Trophoblast cell (in vitro differentiated cells and primary cell): ENCODE measurements at regions not wholly inside any gene's neighbourhood (a gene's known extent, or its start where the extent isn't known, plus 50 kb on each side); places are given as distances from the start of the nearest gene placed in this dataset.

ENCODE experiments used
- DNase-seq, 2 donors: peaks; one replicate each; pipeline ENCODE4 v3.0.0-alpha.2; 2016
- H2AFZ ChIP-seq: 2 replicates; pipeline ENCODE4 v1.6.1; 2013; ENCODE audit warnings: low read length, moderate library complexity, mild to moderate bottlenecking; ENCODE audit not compliant: insufficient read depth, poor library complexity
- H2AK5ac ChIP-seq: 2 replicates; pipeline ENCODE4 v1.6.1; 2013; ENCODE audit warnings: mild to moderate bottlenecking, low read length
- H2BK120ac ChIP-seq: 2 replicates; pipeline ENCODE4 v1.6.1; 2013; ENCODE audit warnings: low read length, mild to moderate bottlenecking, moderate library complexity; ENCODE audit not compliant: insufficient read depth, poor library complexity
- H2BK12ac ChIP-seq: 2 replicates; pipeline ENCODE4 v1.6.1; 2013; ENCODE audit warnings: mild to moderate bottlenecking, low read length, moderate library complexity
- H2BK5ac ChIP-seq: 2 replicates; pipeline ENCODE4 v1.6.1; 2013; ENCODE audit warnings: low read length, low read depth, moderate library complexity, mild to moderate bottlenecking; ENCODE audit not compliant: poor library complexity
- H3K14ac ChIP-seq: 2 replicates; pipeline ENCODE4 v1.6.1; 2013; ENCODE audit warnings: mild to moderate bottlenecking, low read length
- H3K18ac ChIP-seq: 2 replicates; pipeline ENCODE4 v1.6.1; 2013; ENCODE audit warnings: mild to moderate bottlenecking, low read length
- H3K23ac ChIP-seq: 2 replicates; pipeline ENCODE4 v1.6.1; 2013; ENCODE audit warnings: low read length
- H3K27ac ChIP-seq: 2 replicates; pipeline ENCODE4 v1.5.1; 2013; ENCODE audit warnings: low read depth, mild to moderate bottlenecking, inconsistent platforms, low read length, moderate library complexity
- H3K27me3 ChIP-seq: 2 replicates; pipeline ENCODE4 v1.6.1; 2013; ENCODE audit warnings: inconsistent platforms, mild to moderate bottlenecking, low read length, moderate library complexity; ENCODE audit not compliant: insufficient read depth
- H3K36me3 ChIP-seq, 2 experiments: 1 replicate in 1 of 2; 2 replicates in 1 of 2; pipeline ENCODE4 v1.6.1; 2013; ENCODE audit warnings: low read length in 2 of 2, mild to moderate bottlenecking in 2 of 2, moderate library complexity in 1 of 2; ENCODE audit not compliant: insufficient read depth in 2 of 2, control insufficient read depth in 1 of 2
- H3K4ac ChIP-seq: 2 replicates; pipeline ENCODE4 v1.6.1; 2013; ENCODE audit warnings: low read depth, mild to moderate bottlenecking, low read length, moderate library complexity
- H3K4me1 ChIP-seq, 2 experiments: 1 replicate in 1 of 2; 2 replicates in 1 of 2; pipeline ENCODE4 v1.6.1; 2013; ENCODE audit warnings: low read length in 2 of 2, mild to moderate bottlenecking in 2 of 2, moderate library complexity in 1 of 2; ENCODE audit not compliant: insufficient read depth in 2 of 2, control insufficient read depth in 1 of 2
- H3K4me2 ChIP-seq: 2 replicates; pipeline ENCODE4 v1.6.1; 2013; ENCODE audit warnings: inconsistent platforms, mild to moderate bottlenecking, low read length, moderate library complexity
- H3K4me3 ChIP-seq: 2 replicates; pipeline ENCODE4 v1.5.1; 2013; ENCODE audit warnings: mild to moderate bottlenecking, low read depth, low read length, inconsistent platforms
- H3K79me1 ChIP-seq: one replicate; pipeline ENCODE4 v1.6.1; 2013; ENCODE audit warnings: low read length
- H3K79me2 ChIP-seq: 2 replicates; pipeline ENCODE4 v1.6.1; 2013; ENCODE audit warnings: low read length, mild to moderate bottlenecking; ENCODE audit not compliant: control insufficient read depth, insufficient read depth, poor library complexity
- H3K9ac ChIP-seq: 2 replicates; pipeline ENCODE4 v1.6.1; 2013; ENCODE audit warnings: mild to moderate bottlenecking, low read length
- H3K9me3 ChIP-seq: 2 replicates; pipeline ENCODE4 v1.6.1; 2013; ENCODE audit warnings: low read depth, mild to moderate bottlenecking, control low read depth, inconsistent platforms, low read length; ENCODE audit not compliant: insufficient read depth
- H4K12ac ChIP-seq: 2 replicates; pipeline ENCODE4 v1.6.1; 2013; ENCODE audit warnings: low read depth, mild to moderate bottlenecking, low read length, moderate library complexity
- H4K8ac ChIP-seq: 2 replicates; pipeline ENCODE4 v1.6.1; 2013; ENCODE audit warnings: low read depth, mild to moderate bottlenecking, low read length, moderate library complexity
- H4K91ac ChIP-seq: one replicate; pipeline ENCODE4 v1.6.1; 2013; ENCODE audit warnings: low read depth, mild to moderate bottlenecking, low read length, moderate library complexity
- WGBS: extraction: QIAGEN DNeasy Blood & Tissue Kit; methylation state at CpG from one replicate; pipeline ENCODE4 v1.1.7; 2013; ENCODE audit warnings: missing lambda C conversion rate; ENCODE audit not compliant: insufficient read length, insufficient coverage; ENCODE audit errors: extremely low coverage; 5-methylcytosine and 5-hydroxymethylcytosine counted together

GRCh38 chr10:128420623-128421022 is 294.4 kb upstream of the MKI67 start:
- no CpG with 5 or more reads among the region's 3 CpGs for WGBS
- Histone ChIP-seq H4K91ac (no peak overlapping the region), H3K23ac (no peak overlapping the region), H3K4ac (no peak overlapping the region), H2BK12ac (no peak overlapping the region), H3K27ac (no peak overlapping the region), H3K4me2 (no peak overlapping the region), H2BK120ac (no peak overlapping the region), H4K8ac (no peak overlapping the region), H3K36me3 (no peaks in the 10 kb centered on the region), H3K18ac (no peak overlapping the region), H3K79me2 (no peaks in the 10 kb centered on the region), H3K9me3 (peaks cover 3% of the 10 kb centered on the region), H2BK5ac (no peak overlapping the region), H4K12ac (no peak overlapping the region), H3K79me1 (no peaks in the 10 kb centered on the region), H3K14ac (no peak overlapping the region), H3K9ac (no peak overlapping the region), H2AK5ac (no peak overlapping the region), H2AFZ (no peak overlapping the region), H3K4me3 (no peak overlapping the region), H3K4me1 (peaks cover 3 to 6% of the 10 kb centered on the region in 2 experiments), H3K27me3 (no peaks in the 10 kb centered on the region)
- no peak for DNase-seq

DNA sequence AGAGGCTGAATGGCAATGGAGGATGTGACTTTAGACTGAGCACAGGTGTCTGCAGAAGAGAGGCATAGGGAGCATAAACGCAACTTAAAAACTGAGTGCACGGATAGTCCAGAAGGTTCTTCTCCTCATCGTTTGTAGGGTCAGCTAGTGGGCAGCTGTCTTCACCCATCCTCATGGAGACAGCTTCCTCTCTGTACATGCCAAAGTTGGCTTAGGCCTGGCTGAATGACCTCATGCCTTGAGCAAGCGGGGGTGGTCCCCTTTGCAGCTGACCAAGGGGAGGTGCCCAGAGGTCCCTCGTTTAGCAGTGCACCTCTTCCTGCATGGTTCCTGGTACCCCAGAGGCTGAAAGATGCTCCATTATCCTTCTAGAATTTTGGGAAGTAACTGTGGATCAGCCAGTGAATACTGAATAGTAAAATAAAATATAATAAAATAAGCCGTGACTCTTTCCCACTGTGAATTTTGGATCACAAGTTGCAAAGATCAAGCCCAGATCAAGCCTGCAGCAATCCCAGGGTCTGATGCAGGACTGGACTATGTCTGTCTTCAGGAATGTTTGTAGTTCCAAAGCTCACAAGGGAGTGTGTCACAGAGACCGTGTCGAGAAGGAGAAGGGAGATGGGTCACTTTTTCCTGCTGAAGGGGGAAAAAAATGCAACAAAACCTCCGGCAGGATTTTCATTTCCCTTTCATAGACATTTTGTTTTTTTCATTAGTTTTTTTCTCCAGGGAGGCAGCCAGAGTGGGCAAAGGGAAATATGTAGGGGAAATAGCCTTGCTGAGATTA is 295.3 kb upstream of the MKI67 start:
- Histone ChIP-seq H3K18ac (no peak overlapping the region), H2AFZ (no peak overlapping the region), H3K14ac (no peak overlapping the region), H3K4ac (no peak overlapping the region), H2BK12ac (no peak overlapping the region), H3K9ac (no peak overlapping the region), H3K27me3 (no peaks in the 10 kb centered on the region), H4K12ac (no peak overlapping the region), H3K9me3 (peaks cover 3% of the 10 kb centered on the region), H3K4me1 (peaks cover 3 to 6% of the 10 kb centered on the region in 2 experiments), H3K23ac (no peak overlapping the region), H3K79me2 (no peaks in the 10 kb centered on the region), H2AK5ac (no peak overlapping the region), H3K79me1 (no peaks in the 10 kb centered on the region), H3K27ac (no peak overlapping the region), H3K36me3 (no peaks in the 10 kb centered on the region), H3K4me3 (no peak overlapping the region), H4K91ac (no peak overlapping the region), H3K4me2 (no peak overlapping the region), H2BK120ac (no peak overlapping the region), H4K8ac (no peak overlapping the region), H2BK5ac (no peak overlapping the region)
- peak; percentile 66 to 79 for DNase-seq
- no CpG with 5 or more reads among the region's 9 CpGs for WGBS

- Histone ChIP-seq H3K9ac (no peak overlapping the region), H2BK5ac (no peak overlapping the region), H3K9me3 (peaks cover 3% of the 10 kb centered on the region), H3K23ac (no peak overlapping the region), H3K4me1 (peaks cover 3 to 6% of the 10 kb centered on the region in 2 experiments), H4K12ac (no peak overlapping the region), H2BK120ac (no peak overlapping the region), H3K79me2 (no peaks in the 10 kb centered on the region), H3K4me2 (no peak overlapping the region), H4K91ac (no peak overlapping the region), H3K27ac (no peak overlapping the region), H3K14ac (no peak overlapping the region), H4K8ac (no peak overlapping the region), H3K27me3 (no peaks in the 10 kb centered on the region), H3K36me3 (no peaks in the 10 kb centered on the region), H3K18ac (no peak overlapping the region), H2BK12ac (no peak overlapping the region), H2AFZ (no peak overlapping the region), H3K4ac (no peak overlapping the region), H3K79me1 (no peaks in the 10 kb centered on the region), H2AK5ac (no peak overlapping the region), H3K4me3 (no peak overlapping the region)
- DNase-seq, result no peak
- WGBS, result no CpG with 5 or more reads among the region's 13 CpGs
Measured at GRCh38 chr10:128422190-128422589, 296.0 kb upstream of the MKI67 start.

DNA sequence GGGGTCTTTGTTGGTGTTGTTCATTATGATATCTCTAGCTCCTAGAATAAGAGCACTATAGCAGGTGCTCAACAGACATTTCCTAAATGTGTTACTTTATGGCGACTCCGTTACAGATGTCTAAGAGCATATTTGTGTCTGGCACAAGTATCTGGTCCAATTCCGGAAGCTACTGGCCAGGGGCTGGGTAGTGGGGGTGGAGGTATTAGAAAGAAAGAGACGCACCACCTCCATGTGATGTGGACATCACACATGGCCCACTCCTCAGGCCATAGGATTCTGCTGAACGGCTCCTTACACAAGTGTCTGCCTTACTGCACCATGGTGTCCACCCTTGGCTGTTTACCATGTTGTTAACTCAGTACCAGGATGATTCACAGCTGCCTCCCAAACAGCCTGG is 296.8 kb upstream of the MKI67 start:
- H3K23ac ChIP-seq, result no peak overlapping the region
- H3K4me1 ChIP-seq, result peaks cover 2 to 3% of the 10 kb centered on the region in 2 experiments
- H2BK5ac ChIP-seq, result no peak overlapping the region
- H3K4me2 ChIP-seq, result no peak overlapping the region
- H2AFZ ChIP-seq, result no peak overlapping the region
- no peak overlapping the region for H3K14ac ChIP-seq
- H3K27me3 ChIP-seq, result no peaks in the 10 kb centered on the region
- no peak overlapping the region for H4K8ac ChIP-seq
- no peak overlapping the region for H3K18ac ChIP-seq
- no peaks in the 10 kb centered on the region for H3K79me1 ChIP-seq
- no peak overlapping the region for H2AK5ac ChIP-seq
- H3K9me3 ChIP-seq, result peaks cover 3% of the 10 kb centered on the region
- no peak overlapping the region for H4K12ac ChIP-seq
- WGBS, result no CpG with 5 or more reads among the region's 5 CpGs
- no peak overlapping the region for H3K4ac ChIP-seq
- no peaks in the 10 kb centered on the region for H3K36me3 ChIP-seq
- H3K4me3 ChIP-seq, result no peak overlapping the region
- DNase-seq, result no peak
- H3K79me2 ChIP-seq, result no peaks in the 10 kb centered on the region
- no peak overlapping the region for H2BK120ac ChIP-seq
- H4K91ac ChIP-seq, result no peak overlapping the region
- H2BK12ac ChIP-seq, result no peak overlapping the region
- H3K9ac ChIP-seq, result no peak overlapping the region
- H3K27ac ChIP-seq, result no peak overlapping the region
